ENCODE measurements at regions not wholly inside any gene's neighbourhood (a gene's known extent, or its start where the extent isn't known, plus 50 kb on each side); places are given as distances from the start of the nearest gene placed in this dataset.

- no peak overlapping the region for H2AFZ ChIP-seq (ENCODE audit: control insufficient read depth, low read depth, low read length)
- intact Hi-C loops (cut with micrococcal nuclease; ENCODE audit: unreplicated experiment) = no loop called here
- TF ChIP-seq ESRRA (IDR thresholded peaks at IDR 0.05; ENCODE audit: low read length) (no peak), WRNIP1 (IDR thresholded peaks at IDR 0.05; ENCODE audit: borderline replicate concordance, low read depth, low read length) (no peak), USF2 (IDR thresholded peaks at IDR 0.05; ENCODE audit: borderline replicate concordance, low read depth, low read length) (no peak), KAT2A (conservative IDR thresholded peaks at IDR 0.05; ENCODE audit: control insufficient read depth, low read depth, low read length) (no peak), MAX (IDR thresholded peaks at IDR 0.05; ENCODE audit: low read depth, low read length) (no peak)
- no peaks in the 10 kb centered on the region for H3K79me2 ChIP-seq (ENCODE audit: control insufficient read depth, insufficient read depth, low read length)
- no peak overlapping the region for H3K4me3 ChIP-seq
- no peaks in the 10 kb centered on the region for H3K36me3 ChIP-seq (ENCODE audit: control insufficient read depth in 2 of 2, insufficient read depth in 2 of 2, low read length in 1 of 2)
- POLR2A ChIA-PET = no interaction called here
- no peaks in the 10 kb centered on the region for H3K9me3 ChIP-seq (replicated peaks; ENCODE audit: control insufficient read depth, insufficient read depth, low read length)
- H3K27me3 ChIP-seq (replicated peaks in 1 of 2; ENCODE audit: control insufficient read depth in 2 of 2, insufficient read depth in 2 of 2, low read length in 1 of 2) = no peaks in the 10 kb centered on the region
- no peaks in the 10 kb centered on the region for H4K20me1 ChIP-seq (ENCODE audit: control insufficient read depth, insufficient read depth)
- CTCF ChIA-PET = no interaction called here
- ATAC-seq = no peak
- H3K27ac ChIP-seq (ENCODE audit: control insufficient read depth, insufficient read depth) = no peak overlapping the region
- RAD21 ChIA-PET (ENCODE audit: unreplicated experiment) = no interaction called here
- DNase-seq (ENCODE audit: low read depth, low spot score) = no peak
- no TSS peak for BruUV-seq (replicated peaks)
- no peaks in the 10 kb centered on the region for H3K4me1 ChIP-seq (ENCODE audit: control insufficient read depth, insufficient read depth, low read length)
- SMC1A ChIA-PET (ENCODE audit: uncharacterized antibody, unreplicated experiment) = no interaction called here
- no peak for FAIRE-seq
- in situ Hi-C loops (cut with MboI) = no loop called here
- H3K4me2 ChIP-seq (ENCODE audit: control insufficient read depth, insufficient read depth) = no peak overlapping the region
- no peak overlapping the region for H3K9ac ChIP-seq (ENCODE audit: control insufficient read depth, insufficient read depth, low read length)
Measured at GRCh38 chr15:36161108-36161507, 418.3 kb upstream of the CDIN1 start.

- Histone ChIP-seq H2AFZ (ENCODE audit: control insufficient read depth, low read depth, low read length) (no peak overlapping the region), H3K27me3 (replicated peaks in 1 of 2; ENCODE audit: control insufficient read depth in 2 of 2, insufficient read depth in 2 of 2, low read length in 1 of 2) (no peaks in the 10 kb centered on the region), H3K4me1 (ENCODE audit: control insufficient read depth, insufficient read depth, low read length) (no peaks in the 10 kb centered on the region), H3K79me2 (ENCODE audit: control insufficient read depth, insufficient read depth, low read length) (no peaks in the 10 kb centered on the region), H3K9ac (ENCODE audit: control insufficient read depth, insufficient read depth, low read length) (no peak overlapping the region), H3K4me2 (ENCODE audit: control insufficient read depth, insufficient read depth) (no peak overlapping the region), H3K4me3 (no peak overlapping the region), H3K27ac (ENCODE audit: control insufficient read depth, insufficient read depth) (no peak overlapping the region), H3K9me3 (replicated peaks; ENCODE audit: control insufficient read depth, insufficient read depth, low read length) (no peaks in the 10 kb centered on the region), H3K36me3 (ENCODE audit: control insufficient read depth in 2 of 2, insufficient read depth in 2 of 2, low read length in 1 of 2) (no peaks in the 10 kb centered on the region), H4K20me1 (ENCODE audit: control insufficient read depth, insufficient read depth) (no peaks in the 10 kb centered on the region)
- no TSS peak for BruUV-seq (replicated peaks)
- ATAC-seq = no peak
- in situ Hi-C loops (cut with MboI) (no loop called here), intact Hi-C loops (cut with micrococcal nuclease; ENCODE audit: unreplicated experiment) (no loop called here)
- FAIRE-seq = no peak
- ChIA-PET POLR2A (no interaction called here), CTCF (no interaction called here), SMC1A (ENCODE audit: uncharacterized antibody, unreplicated experiment) (no interaction called here), RAD21 (ENCODE audit: unreplicated experiment) (no interaction called here)
- 8% methylated on average over 2 of the region's 2 CpGs for WGBS (ENCODE audit: insufficient coverage, insufficient replicate concordance, low lambda C conversion rate, missing lambda C conversion rate)
- TF ChIP-seq HDGF (IDR thresholded peaks at IDR 0.05) = no peak
- no peak for TF ChIP-seq KLF5 (IDR thresholded peaks at IDR 0.05; ENCODE audit: partially characterized antibody)
- TF ChIP-seq ETV6 (conservative IDR thresholded peaks at IDR 0.05 in 1 of 2, IDR thresholded peaks at IDR 0.05 in 1 of 2; ENCODE audit: borderline replicate concordance in 1 of 2, low read depth in 1 of 2) = no peak
- no peak for TF ChIP-seq BACH1 (IDR thresholded peaks at IDR 0.05; ENCODE audit: borderline replicate concordance)
- no peak for TF ChIP-seq CTCF (IDR thresholded peaks at IDR 0.05 in 2 of 3, conservative IDR thresholded peaks at IDR 0.05 in 1 of 3; ENCODE audit: control insufficient read depth in 2 of 3, extremely low read depth in 1 of 3, insufficient read depth in 1 of 3, low read depth in 3 of 3, low read length in 3 of 3)
- TF ChIP-seq, protein P1, sequence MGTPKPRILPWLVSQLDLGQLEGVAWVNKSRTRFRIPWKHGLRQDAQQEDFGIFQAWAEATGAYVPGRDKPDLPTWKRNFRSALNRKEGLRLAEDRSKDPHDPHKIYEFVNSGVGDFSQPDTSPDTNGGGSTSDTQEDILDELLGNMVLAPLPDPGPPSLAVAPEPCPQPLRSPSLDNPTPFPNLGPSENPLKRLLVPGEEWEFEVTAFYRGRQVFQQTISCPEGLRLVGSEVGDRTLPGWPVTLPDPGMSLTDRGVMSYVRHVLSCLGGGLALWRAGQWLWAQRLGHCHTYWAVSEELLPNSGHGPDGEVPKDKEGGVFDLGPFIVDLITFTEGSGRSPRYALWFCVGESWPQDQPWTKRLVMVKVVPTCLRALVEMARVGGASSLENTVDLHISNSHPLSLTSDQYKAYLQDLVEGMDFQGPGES (IDR thresholded peaks at IDR 0.05) = no peak
- TF ChIP-seq CREM (IDR thresholded peaks at IDR 0.05; ENCODE audit: low read depth) = no peak
- TF ChIP-seq PAX8 (IDR thresholded peaks at IDR 0.05) = no peak
- no peak for DNase-seq (ENCODE audit: low read depth, low spot score)
Measured at GRCh38 chr15:36161771-36162212, 417.6 kb upstream of the CDIN1 start.

Measured in GM12878 (cell line).